B cell (primary cell): ENCODE measurements at regions not wholly inside any gene's neighbourhood (a gene's known extent, or its start where the extent isn't known, plus 50 kb on each side); places are given as distances from the start of the nearest gene placed in this dataset.

Experiments
- ATAC-seq: fragments of 200-7000 bp; cut with Tn5 transposase; one replicate; pipeline ENCODE4 v1.10.0; 2021; ENCODE audit warnings: low read depth, mild to moderate bottlenecking, moderate number of reproducible peaks, moderate library complexity
- CTCF ChIA-PET: fragments of 350-600 bp; sonication (Branson Sonifier 250); formaldehyde crosslinking; loops from one replicate; lab custom pipeline; 2021; ENCODE audit warnings: antibody characterized with exemption, inconsistent platforms; lab: Charles Lee
- POLR2A ChIA-PET: fragments of 350-600 bp; sonication (Branson Sonifier 250); formaldehyde crosslinking; loops from one replicate; lab custom pipeline; 2021; ENCODE audit warnings: antibody characterized with exemption; lab: Charles Lee
- DNase-seq: peaks from one replicate; pipeline ENCODE4 v3.0.0; 2013
- H2AFZ ChIP-seq: 2 replicates; pipeline ENCODE4 v1.6.1; 2012; ENCODE audit warnings: mild to moderate bottlenecking, low read depth, low read length; ENCODE audit not compliant: insufficient read depth, poor library complexity, severe bottlenecking
- H3K27ac ChIP-seq, 2 donors: 1 replicate in 1 of 2; 2 replicates in 1 of 2; pipeline ENCODE4 v1.5.1; 2012 to 2013; ENCODE audit warnings: low read length in 2 of 2, mild to moderate bottlenecking in 2 of 2, moderate library complexity in 1 of 2
- H3K27me3 ChIP-seq, 4 experiments: fragments of 200-600 bp in 1 of 4; sonication (generic) in 1 of 4; replicated peaks in 1 of 4; 1 replicate in 2 of 4; 2 replicates in 2 of 4; pipeline versions ENCODE4 v1.6.1 to v1.7.0; 2013 to 2016; ENCODE audit warnings: low read length in 3 of 4, mild to moderate bottlenecking in 2 of 4, mixed read lengths in 1 of 4, moderate library complexity in 1 of 4; ENCODE audit not compliant: insufficient read depth in 4 of 4, control insufficient read depth in 3 of 4; ENCODE audit errors: control extremely low read depth in 1 of 4
- H3K36me3 ChIP-seq, 2 experiments: replicated peaks in 1 of 2; 1 replicate in 1 of 2; 2 replicates in 1 of 2; pipeline versions ENCODE4 v1.6.1 to v1.7.1; 2013; ENCODE audit warnings: low read length in 1 of 2; ENCODE audit not compliant: insufficient read depth in 2 of 2, control insufficient read depth in 1 of 2; ENCODE audit errors: control extremely low read depth in 1 of 2, extremely low read depth in 1 of 2
- H3K4me1 ChIP-seq, 2 donors: fragments of 200-600 bp in 1 of 2; sonication (generic) in 1 of 2; 1 replicate in 1 of 2; 2 replicates in 1 of 2; pipeline versions ENCODE4 v1.5.1 to v1.6.1; 2013 to 2017; ENCODE audit warnings: low read length in 2 of 2; ENCODE audit not compliant: control insufficient read depth in 2 of 2, insufficient read depth in 2 of 2
- H3K4me2 ChIP-seq: replicated peaks from 2 replicates; pipeline ENCODE3; 2012; ENCODE audit warnings: mild to moderate bottlenecking, low read depth, low read length; ENCODE audit not compliant: poor library complexity, severe bottlenecking
- H3K4me3 ChIP-seq, 5 experiments: fragments of 200-600 bp in 1 of 5; sonication (generic) in 1 of 5; 1 replicate in 3 of 5; 2 replicates in 2 of 5; pipeline versions ENCODE4 v1.5.1 to v1.7.0; 2011 to 2016; ENCODE audit warnings: low read length in 4 of 5, mild to moderate bottlenecking in 4 of 5, low read depth in 2 of 5, control low read depth in 1 of 5, moderate library complexity in 1 of 5; ENCODE audit not compliant: insufficient read depth in 1 of 5; ENCODE audit errors: control extremely low read depth in 1 of 5, extremely low read depth in 1 of 5
- H3K79me2 ChIP-seq: fragments of 200-600 bp; sonication (generic); one replicate; pipeline ENCODE4 v1.6.0; 2016; ENCODE audit warnings: low read length; ENCODE audit not compliant: control insufficient read depth, insufficient read depth
- H3K9ac ChIP-seq: fragments of 200-600 bp; sonication (generic); 2 replicates; pipeline ENCODE4 v1.6.1; 2017; ENCODE audit warnings: mild to moderate bottlenecking, low read length, moderate library complexity
- H3K9me3 ChIP-seq, 3 donors: one replicate each; pipeline versions ENCODE4 v1.6.1 to v1.7.1; 2013; ENCODE audit warnings: low read length in 2 of 3; ENCODE audit not compliant: control insufficient read depth in 2 of 3, insufficient read depth in 1 of 3; ENCODE audit errors: control extremely low read depth in 1 of 3
- H4K20me1 ChIP-seq: 2 replicates; pipeline ENCODE4 v1.6.0; 2012; ENCODE audit warnings: mild to moderate bottlenecking, low read length; ENCODE audit not compliant: insufficient read depth, control insufficient read depth, poor library complexity, severe bottlenecking
- H3K27ac Mint-ChIP-seq: one replicate; pipeline ENCODE4 v1.8.0; 2021; ENCODE audit warnings: mixed read lengths
- H3K27me3 Mint-ChIP-seq: one replicate; pipeline ENCODE4 v1.8.0; 2021; ENCODE audit warnings: mixed read lengths
- H3K4me1 Mint-ChIP-seq: one replicate; pipeline ENCODE4 v1.8.0; 2021; ENCODE audit warnings: mixed read lengths
- H3K4me3 Mint-ChIP-seq: one replicate; pipeline ENCODE4 v1.8.0; 2021; ENCODE audit warnings: mixed read lengths
- H3K9me3 Mint-ChIP-seq: one replicate; pipeline ENCODE4 v1.8.0; 2022; ENCODE audit warnings: mixed read lengths; ENCODE audit not compliant: insufficient read depth
- EZH2 ChIP-seq: IDR thresholded peaks from 2 replicates; pipeline ENCODE4 v1.6.1; 2012; ENCODE audit warnings: borderline replicate concordance, low read depth, mild to moderate bottlenecking, moderate library complexity, low read length; ENCODE audit not compliant: insufficient read depth, poor library complexity, severe bottlenecking
- WGBS: methylation state at CpG from one replicate; pipeline ENCODE4 v1.1.5; 2013; ENCODE audit warnings: missing lambda C conversion rate; ENCODE audit not compliant: insufficient coverage; 5-methylcytosine and 5-hydroxymethylcytosine counted together
- intact Hi-C: fragments of 100-400 bp; cut with micrococcal nuclease; formaldehyde crosslinking; loops from one replicate; pipeline ENCODE4 v1.10.0; 2022
- TF ChIP-seq, protein P1 (sequence below): fragments of 200-600 bp; IDR thresholded peaks from one replicate; pipeline ENCODE4 v1.8.0; 2022; ENCODE audit warnings: antibody characterized with exemption, mild to moderate bottlenecking

DNA sequence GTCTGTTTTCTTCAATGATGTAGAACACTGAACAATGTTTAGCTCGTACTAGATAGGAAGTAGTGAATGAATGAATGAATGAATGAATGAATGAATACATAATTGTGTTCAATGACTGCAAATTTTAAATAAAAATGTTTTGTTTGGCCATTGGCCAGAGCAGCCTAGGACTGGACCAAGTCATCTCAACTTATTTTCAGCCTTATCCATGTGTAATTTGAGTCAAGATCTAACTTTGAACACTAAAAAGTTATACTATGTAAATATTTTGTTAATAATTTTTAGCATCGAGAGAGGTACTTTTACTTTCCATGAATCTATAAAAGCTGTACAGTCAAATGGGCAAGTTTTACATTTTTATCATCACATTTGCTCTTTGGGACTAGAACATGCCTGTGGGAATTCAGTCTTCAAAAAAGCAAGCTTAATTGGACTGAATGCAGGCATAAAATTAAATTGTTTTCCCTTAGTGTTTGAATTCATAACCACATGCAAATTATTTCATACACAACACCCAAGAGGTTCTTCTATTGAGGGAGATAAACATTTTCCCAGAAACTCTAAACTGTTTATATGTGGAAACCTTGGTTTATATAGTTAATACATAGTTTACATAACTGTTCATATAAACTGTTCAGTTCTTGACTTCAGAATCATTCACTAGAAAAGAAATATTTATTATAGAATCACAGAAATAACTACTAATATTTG is 222.1 kb upstream of the ANO3 start:
- Histone ChIP-seq H3K27me3 (no peaks in the 10 kb centered on the region), H3K36me3 (no peaks in the 10 kb centered on the region), H3K79me2 (no peaks in the 10 kb centered on the region), H3K27ac (no peak overlapping the region), H3K4me3 (no peak overlapping the region), H2AFZ (no peak overlapping the region), H3K4me2 (no peak overlapping the region), H3K9ac (no peak overlapping the region), H3K4me1 (peaks cover 11 to 16% of the 10 kb centered on the region in 2 donors), H3K9me3 (peaks cover 0 to 6% (median 2%) of the 10 kb centered on the region in 3 donors), H4K20me1 (no peaks in the 10 kb centered on the region)
- H3K27ac Mint-ChIP-seq: no peak overlapping the region
- WGBS: no CpG with 5 or more reads among the region's 2 CpGs
- POLR2A ChIA-PET: no interaction called here
- intact Hi-C loops: no loop called here
- ATAC-seq: no peak
- no peak for TF ChIP-seq EZH2
- TF ChIP-seq, protein P1, sequence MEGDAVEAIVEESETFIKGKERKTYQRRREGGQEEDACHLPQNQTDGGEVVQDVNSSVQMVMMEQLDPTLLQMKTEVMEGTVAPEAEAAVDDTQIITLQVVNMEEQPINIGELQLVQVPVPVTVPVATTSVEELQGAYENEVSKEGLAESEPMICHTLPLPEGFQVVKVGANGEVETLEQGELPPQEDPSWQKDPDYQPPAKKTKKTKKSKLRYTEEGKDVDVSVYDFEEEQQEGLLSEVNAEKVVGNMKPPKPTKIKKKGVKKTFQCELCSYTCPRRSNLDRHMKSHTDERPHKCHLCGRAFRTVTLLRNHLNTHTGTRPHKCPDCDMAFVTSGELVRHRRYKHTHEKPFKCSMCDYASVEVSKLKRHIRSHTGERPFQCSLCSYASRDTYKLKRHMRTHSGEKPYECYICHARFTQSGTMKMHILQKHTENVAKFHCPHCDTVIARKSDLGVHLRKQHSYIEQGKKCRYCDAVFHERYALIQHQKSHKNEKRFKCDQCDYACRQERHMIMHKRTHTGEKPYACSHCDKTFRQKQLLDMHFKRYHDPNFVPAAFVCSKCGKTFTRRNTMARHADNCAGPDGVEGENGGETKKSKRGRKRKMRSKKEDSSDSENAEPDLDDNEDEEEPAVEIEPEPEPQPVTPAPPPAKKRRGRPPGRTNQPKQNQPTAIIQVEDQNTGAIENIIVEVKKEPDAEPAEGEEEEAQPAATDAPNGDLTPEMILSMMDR: no peak
- DNase-seq: no peak
- CTCF ChIA-PET: no interaction called here
- H3K4me3 Mint-ChIP-seq: no peak overlapping the region
- no peaks in the 10 kb centered on the region for H3K9me3 Mint-ChIP-seq
- peaks cover 19% of the 10 kb centered on the region for H3K4me1 Mint-ChIP-seq
- no peaks in the 10 kb centered on the region for H3K27me3 Mint-ChIP-seq

DNA sequence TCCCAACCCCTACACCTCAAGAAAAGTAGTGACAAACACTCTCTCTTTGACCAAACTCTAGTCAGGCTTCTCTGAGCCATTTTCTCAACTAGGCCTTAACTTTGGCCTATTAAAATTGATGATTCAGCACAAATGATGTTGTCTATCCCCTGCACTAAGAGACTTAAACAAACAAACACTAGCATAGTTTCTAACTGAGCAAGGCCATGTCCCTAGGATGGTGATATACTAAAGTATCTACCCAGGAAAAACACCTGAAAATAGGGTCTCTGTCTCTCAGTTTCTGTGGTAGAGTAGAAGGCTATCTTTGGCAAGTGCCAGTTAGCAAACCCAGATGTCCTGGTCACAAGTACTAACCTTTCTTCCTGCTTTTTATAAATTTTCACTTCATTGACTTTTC is 219.7 kb upstream of the ANO3 start:
- no peak for ATAC-seq
- POLR2A ChIA-PET: no interaction called here

More for the DNA sequence above, 219.7 kb upstream of the ANO3 start:
- intact Hi-C loops: no loop called here
- Histone ChIP-seq H3K9me3 (peaks cover 0 to 6% (median 2%) of the 10 kb centered on the region in 3 donors), H3K4me2 (no peak overlapping the region), H3K27me3 (no peaks in the 10 kb centered on the region), H3K36me3 (no peaks in the 10 kb centered on the region), H3K9ac (no peak overlapping the region), H4K20me1 (no peaks in the 10 kb centered on the region), H3K79me2 (no peaks in the 10 kb centered on the region), H3K4me1 (peaks cover 0 to 4% of the 10 kb centered on the region in 2 donors), H3K27ac (no peak overlapping the region), H2AFZ (no peak overlapping the region), H3K4me3 (no peak overlapping the region)
- Mint-ChIP-seq H3K4me3 (no peak overlapping the region), H3K4me1 (peaks cover 4% of the 10 kb centered on the region), H3K27ac (no peak overlapping the region), H3K27me3 (no peaks in the 10 kb centered on the region), H3K9me3 (no peaks in the 10 kb centered on the region)
- CTCF ChIA-PET: no interaction called here
- TF ChIP-seq, protein P1: no peak
- TF ChIP-seq EZH2: no peak
- DNase-seq: no peak
